HG03066 (cell line): ENCODE measurements at regions not wholly inside any gene's neighbourhood (a gene's known extent, or its start where the extent isn't known, plus 50 kb on each side); places are given as distances from the start of the nearest gene placed in this dataset.

ENCODE experiments used
- ATAC-seq: cut with Tn5 transposase; IDR thresholded peaks from one replicate; pipeline ENCODE4 v1.9.1; 2021; ENCODE audit warnings: low read depth; ENCODE audit not compliant: unreplicated experiment

DNA sequence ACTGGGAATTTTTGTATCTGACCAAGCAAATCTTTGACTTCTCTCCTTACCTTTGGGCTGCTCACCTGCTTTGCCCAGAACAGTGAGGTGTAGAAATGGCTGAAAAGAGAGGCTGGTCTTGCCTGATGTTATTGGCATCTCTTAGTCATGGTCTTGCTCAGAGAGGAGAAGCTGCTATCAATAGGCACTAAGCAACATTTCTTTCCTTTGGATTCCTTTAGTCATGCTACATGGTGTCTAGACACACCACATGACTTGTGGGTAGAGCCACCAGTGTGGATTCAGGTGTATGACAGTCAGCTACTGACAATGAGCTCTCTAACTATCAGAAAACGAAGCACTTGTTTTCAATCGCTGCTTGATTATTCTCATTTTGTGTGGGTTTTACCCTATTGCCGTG lies 341.3 kb upstream of the DCC start:
- no peak for ATAC-seq

DNA sequence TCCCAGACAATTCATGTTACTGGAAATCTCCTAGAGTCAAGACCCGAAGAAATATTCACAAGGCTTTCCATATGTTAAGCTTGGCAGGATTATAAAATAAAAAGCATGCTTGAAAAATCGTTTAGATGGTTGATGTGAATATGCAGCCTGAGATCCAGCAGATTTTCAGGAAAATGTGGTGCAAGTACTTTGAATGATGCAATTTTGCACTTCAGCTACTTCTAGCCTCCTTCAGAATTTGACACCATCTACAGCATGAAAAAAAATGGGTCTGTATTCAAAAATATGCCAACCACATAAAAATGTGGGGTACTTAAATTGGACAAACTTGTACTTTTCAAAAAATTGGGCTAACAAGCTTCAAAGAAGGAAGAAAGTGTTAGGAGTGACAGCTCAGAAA lies 340.6 kb upstream of the DCC start:
- no peak for ATAC-seq

DNA sequence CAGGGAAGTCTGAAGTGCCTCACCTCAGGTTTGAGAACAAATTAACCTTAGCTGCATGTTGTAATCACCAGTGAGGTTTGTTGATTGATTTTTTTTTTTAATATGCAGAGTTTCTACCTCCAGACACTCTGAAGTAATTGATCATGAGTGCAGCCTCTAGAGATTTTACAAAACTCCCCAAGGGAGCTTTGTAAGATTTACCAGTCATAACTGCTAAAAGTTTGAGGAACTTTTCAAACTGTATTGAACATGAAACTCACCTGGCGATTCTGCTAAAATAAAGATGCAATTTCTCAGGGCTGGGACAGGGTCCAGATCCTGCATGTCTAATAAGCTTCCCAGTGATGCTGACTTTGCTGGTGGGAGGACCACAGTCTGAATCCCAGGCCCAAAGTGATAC lies 339.6 kb upstream of the DCC start:
- no peak for ATAC-seq

DNA sequence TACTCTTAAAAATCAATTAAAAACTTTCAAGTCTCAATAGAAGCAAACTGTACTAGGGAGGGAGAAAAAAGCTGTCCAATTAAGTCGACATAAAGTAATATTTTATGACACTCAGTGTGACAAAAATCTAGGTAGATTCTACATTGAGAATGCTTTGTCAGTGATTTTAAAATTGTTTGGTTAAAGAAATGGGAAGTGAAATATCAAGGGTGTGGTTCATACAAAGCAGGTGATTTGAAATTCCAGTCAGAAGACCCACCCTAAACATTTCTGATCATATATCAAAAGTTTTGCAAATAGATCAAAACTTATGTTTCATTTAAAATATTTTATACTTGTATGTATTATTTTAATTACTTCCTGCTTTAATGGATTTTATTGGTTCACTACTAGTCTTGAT lies 338.9 kb upstream of the DCC start:
- no peak for ATAC-seq

DNA sequence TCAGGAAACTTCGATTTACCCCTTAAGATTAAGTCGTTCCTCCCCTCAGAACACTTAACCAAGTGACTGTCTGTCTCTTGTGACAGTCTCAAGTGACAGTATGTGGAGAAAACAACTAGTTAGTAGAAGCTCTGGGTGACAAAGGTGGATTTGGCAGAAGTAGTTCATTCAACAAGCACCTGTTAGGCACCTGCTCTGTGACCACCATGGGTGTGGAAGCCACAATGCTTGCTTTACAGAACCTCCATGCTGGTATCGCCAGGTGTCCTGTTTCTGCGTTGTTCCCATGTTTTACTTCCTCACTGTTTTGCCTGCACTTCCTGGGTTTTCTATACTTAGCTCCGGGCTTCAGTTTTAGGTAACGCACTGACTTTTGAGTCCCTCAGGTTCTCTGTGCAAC lies 337.4 kb upstream of the DCC start:
- ATAC-seq = no peak

DNA sequence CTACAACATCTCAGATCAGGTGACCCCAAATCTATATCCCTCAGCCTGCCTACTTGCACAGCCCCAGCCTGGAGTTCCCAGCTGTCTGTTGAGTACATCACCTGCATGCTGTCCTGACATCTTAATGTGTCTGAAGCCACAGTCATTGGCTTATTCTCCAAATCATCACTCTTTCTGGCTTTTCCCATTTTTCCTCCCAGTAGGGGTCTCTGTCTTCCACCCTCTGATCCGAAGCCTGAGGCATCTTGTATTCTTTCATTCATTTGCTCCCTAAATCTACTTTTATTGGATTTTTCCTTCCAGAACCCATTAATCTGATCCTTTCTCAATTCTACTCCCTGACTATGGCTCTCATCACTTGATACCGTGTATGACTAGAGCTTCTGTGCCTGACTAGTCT lies 332.9 kb upstream of the DCC start:
- ATAC-seq = no peak

DNA sequence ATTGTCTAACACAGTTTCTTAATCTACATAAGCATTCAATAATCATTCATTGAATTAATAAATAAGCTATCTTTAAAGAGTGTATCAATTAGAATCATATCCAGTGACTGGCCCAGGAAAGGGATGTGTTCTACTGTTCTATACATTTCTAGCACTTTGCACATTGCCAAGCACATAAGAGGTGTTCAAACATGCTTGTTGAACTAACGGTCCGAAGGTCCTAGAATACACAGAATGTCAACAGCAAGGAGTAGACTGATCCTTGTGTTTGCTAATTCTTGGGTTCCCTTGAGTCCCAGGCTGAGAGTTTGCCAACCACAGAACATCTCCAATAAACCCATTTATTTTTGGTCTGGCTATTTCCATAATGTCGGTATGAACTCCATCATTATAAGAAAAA lies 331.7 kb upstream of the DCC start:
- ATAC-seq = no peak

DNA sequence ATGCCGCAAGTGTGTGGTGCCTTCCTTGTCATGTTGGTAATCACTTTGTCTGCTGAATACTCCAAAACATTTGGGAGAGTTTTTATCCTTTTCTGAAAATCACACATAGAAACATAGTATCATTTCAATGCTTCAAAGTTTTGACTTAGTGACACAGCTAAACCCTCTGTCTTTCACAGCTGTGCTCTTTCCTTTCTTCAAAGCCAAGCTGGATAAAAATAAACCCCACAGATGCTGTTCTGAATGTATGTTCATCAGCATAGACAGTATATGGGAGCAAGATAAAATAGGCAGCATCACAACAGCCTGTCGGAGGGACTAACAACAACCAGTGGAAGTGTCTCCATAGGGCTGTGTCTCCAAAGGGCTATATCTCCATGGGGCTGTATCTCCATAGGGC lies 331.3 kb upstream of the DCC start:
- no peak for ATAC-seq

DNA sequence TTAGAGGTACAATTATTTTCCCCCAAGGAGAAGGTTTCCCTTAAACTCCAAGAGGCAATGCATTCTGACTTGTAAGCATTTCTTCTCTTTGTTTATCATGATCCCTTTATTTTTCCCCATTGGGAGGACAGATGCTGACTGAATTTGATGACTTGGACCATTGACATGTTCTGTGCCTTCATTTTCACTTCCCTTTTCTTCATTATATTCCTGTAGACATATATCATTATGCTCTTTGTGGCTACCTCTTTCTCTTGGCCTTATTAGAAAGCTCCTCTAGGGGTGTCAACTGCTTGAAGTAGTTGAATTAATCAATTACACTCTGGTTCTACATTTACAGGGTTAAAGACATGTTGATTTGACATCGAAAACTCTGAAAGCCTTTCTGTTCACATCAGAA lies 330.0 kb upstream of the DCC start:
- no peak for ATAC-seq

DNA sequence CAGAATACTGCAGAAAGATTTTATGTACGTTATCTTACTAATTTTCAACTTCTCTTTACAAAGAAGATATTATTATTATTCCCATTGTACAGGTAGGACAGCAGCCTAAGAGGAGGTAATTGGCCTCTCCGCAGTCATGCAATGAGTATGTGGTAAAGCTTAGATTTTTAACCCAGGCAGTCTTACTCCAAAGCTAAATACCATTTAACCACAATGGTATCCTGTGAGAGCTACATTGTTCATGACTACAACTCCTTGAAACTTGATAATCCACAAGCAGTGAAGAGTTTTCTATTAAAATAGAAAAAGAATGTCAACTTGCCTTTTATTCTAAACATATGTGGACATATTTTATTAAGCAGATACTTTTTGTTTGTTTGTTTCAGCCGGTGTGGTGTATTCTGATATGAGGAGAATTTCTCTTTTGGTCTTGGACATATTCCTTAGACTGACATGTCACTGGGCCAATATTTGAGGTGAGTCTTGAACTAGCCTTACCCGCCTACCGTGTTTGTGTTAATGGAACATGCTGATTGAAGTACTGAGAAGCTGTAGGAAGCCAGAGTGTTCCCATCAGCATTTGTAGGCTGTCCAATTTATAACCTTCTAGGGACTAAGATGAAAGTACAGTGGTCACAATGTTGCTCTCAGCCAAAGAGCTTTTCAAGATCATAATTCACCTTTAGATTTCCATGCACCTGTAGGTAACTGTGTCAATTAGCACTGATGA lies 293.9 kb upstream of the DCC start:
- no peak for ATAC-seq

DNA sequence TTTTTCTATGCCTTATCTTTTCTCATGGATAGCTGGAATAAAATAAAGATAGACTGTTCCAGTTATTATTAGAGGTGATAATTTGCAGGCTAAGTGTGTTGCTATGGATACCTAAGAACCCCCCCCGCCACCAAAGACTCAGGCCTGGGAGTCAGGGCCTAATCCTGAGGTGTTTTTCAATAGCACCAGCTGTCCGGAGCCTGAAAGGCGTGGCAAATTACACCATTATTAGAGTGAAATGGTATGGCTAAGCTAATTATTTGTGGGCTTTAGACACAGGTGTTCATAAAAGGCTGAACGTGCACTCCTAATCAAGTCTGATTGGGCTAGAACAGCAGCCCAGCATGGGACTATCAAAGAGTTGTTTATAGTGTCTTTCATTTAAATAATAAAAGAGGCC lies 293.2 kb upstream of the DCC start:
- ATAC-seq = no peak

DNA sequence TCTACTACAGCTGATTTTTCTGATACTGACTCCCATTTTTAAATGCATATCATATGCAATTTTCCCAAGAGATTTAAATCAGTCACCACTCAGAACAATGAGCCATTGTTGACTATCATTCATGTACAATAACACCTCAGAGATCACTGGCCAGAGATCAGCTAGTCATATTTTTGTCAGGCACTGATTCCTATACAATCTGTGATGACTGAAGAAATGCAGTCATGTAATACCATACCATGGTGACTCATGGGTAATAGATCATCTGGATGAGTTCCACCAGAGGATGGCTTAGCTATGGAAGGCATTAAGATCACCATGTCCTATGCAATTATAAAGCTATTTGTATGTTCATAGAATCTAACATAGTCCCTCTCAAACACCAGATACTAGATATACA lies 285.7 kb upstream of the DCC start:
- ATAC-seq = no peak

DNA sequence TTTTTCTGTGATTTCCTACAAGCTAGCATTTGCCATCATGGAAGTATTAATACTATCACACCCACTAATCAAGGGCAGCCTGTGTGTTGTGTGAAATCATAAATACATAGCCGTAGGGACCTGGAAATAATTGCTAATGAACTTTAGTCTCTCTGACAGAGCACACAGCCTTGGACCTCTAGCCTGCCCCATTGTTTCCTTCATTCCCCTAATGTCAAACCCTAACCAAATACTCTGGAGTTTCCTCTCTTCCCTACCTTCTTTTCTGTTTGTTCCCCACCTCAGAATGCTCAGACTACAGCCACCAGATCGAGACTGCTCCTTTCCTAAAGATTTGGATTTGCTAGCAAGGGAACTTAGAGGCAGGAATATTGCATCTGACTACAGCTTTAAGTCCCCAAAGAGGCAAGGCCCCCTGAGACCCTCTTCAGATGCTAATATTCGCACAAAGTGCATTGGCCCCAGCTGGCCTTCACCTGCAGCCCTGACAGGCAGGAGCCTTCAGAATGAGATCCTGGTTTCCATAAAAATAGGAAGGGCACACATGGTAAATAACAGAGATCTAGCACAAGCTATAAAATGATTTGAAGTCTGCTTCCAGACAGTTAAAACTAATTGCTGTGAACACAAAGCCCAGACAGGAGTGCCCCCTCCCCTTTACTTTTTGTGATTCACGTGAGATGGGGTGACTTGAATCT lies 279.2 kb upstream of the DCC start:
- ATAC-seq = no peak

DNA sequence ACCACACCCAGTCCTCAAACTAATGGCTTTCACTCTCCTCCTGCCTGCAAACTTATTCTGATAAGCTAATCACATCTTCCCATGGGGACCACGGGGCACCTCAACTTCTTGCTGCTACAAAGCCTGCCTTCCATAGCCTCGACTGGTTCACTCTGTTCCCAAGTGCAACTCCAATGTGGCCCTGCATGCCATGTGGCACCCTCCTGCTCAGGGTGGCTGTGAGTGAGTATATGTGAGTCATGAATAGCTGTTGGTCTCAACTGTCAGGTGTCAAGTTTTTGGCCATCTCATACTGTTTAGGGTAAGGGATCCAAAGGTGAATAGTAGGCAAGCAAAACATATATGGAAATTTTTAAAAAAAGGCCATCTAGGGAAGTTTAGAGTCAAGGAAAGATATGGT lies 276.1 kb upstream of the DCC start:
- no peak for ATAC-seq

DNA sequence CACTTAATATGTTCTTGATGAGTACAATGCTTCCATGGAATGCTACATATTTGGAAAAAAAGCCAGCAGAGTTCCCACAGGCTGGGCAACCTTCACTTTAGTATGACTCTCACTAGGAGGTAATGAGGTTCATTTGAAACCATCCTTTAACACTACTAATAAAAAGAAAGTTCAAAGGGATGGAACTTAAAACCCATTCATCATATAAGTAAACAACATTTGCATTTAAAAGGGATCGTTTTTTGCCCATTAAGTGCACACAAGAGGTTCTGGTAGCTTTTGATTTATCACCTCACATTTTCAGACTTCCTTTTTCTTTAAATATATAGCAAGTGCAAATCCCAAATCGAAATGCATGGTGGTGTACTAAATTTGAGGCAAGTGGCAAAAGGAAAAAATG lies 270.8 kb upstream of the DCC start:
- ATAC-seq = no peak

DNA sequence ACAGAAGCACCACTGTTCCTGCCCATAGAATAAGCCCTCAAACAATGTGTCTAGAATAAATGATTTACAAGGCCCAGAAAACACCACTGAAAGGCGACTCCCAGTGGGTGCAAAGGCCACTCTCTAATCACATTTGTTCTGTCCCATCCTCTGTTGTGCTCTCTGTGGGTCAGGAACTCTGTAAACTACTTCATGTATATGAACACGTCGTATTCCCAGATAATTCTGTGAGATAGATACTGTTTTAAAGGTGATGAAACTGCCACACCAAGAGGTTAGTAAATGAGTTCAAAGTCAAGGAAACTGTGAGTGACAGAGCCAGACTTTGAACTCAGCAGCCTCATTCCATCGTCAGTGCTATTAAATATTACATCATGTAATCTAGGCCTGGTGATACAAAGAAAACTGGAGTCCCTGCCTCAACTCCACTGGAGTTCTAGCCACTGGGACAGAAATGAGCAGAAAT lies 269.7 kb upstream of the DCC start:
- ATAC-seq = no peak

DNA sequence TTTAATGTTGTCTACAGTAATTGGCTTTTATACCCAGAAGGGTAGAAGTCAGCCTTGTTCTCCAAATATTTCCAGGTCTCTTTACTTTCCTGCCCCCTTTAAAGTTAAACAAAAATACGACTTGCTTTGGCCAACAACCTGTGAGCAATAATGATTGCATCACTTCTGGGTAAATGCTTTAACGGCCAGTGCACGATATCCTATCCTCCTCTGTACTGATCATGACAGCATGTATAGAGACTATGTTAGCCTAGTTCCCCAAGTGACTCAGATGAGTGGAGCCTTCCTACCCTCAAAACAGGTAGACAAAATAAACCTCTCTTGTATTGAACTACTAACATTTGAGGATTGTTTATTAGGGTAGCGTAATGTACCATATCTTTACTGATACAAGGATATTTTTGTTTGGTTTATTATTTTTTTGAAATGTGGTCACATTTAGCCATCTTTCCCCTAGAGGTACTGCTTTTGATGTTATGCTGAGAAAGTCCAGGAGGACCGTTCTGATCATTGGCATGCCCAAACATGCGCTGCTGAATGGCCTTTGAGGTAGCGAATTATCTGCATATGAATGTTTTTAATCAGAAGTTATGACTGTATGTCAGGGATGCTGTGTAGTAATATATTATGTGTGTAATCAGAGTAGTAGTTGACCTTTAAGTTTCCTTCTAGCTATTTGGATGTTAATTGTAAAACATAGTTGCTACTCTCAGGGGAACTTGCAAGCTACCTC lies 262.6 kb upstream of the DCC start:
- ATAC-seq = no peak

DNA sequence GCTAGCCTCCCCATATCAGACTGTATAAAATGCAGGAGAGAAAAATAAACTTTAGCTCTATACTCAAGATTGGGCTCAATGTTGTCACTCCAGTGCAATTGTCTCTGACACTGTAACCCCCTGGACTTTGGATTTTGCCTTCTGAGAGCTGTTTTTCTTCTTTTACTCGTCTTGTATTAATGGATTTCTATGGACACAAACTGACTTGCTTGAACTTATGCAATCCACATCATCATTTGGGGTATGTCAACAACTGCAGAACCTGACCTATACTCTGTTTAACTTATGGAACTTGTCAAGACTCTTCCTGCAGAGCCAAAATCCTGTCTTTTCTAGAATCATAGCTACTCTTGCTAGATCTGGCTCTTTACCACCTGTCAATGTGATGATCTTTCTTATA lies 257.8 kb upstream of the DCC start:
- ATAC-seq = no peak

DNA sequence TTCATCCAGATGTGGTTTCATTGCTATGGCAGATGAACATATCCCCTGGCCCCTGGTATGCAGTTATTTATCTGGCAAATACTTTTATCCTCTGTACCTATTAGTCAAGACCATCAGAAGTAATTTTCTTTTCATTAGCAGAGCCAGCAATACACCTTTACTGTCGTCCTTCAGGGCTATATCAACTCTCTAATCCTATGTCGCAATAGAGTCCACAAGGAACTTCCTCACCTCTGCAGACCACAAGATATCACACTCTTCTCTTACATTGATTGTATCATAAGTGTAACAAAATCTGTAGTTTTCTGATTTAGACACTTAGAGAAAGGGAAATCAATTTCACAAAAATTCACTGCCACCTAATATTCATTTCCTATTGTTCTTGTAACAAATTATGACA lies 252.9 kb upstream of the DCC start:
- ATAC-seq = no peak

DNA sequence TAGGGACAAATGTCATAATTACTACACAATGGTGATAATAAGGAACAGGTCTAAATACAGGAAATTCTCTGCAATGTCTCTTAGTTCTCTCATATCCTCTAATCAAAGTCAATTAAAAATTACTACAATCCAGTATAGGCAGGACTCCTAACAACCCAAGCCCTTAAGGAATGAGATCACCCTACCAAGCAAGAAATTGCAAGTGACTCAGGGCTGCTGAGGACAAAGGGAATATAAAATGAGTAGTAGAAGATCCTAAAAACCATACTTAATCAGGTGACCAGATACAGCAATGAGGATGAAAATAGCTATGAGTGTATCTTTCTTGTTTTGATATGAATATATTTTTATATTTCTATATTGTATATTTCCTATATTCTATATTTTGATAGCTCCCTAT lies 250.0 kb upstream of the DCC start:
- no peak for ATAC-seq

DNA sequence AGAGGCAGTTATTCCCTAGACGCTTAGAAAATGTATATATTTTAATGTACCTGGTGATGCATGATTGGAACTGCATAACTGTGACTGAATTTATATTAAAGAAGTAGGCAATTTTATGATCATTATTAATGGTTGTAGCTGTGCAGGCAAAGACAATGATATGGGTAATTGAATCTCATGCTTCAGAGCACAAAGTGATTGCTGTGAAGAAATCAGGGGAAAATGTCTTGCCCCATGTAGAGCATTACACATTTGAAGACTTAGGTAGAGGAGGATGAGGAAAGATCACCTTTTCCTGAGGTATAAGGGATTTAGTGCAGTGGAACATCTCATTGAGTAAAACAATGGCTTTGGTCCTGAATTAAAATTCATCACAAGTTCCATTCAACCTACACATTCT lies 246.8 kb upstream of the DCC start:
- ATAC-seq = no peak

DNA sequence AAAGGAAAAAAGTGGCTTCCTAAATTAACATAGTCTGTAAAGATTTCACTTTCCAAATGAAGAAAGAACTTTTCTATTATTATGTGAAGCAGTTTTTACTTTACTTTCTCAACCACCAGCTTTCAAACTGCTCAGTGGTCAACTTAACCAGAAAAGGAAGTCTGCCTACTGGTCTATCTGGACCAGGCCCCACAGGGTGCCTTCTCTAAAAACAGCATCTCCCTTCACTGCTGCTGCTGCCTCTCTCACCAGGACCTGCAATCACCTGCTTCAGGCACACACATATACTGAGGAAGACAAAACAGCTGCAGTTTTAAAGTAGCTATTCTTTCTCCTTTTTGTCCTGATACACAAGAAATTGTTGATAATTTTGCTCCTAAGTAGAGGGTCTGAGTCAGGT lies 221.3 kb upstream of the DCC start:
- ATAC-seq = no peak
